ENCODE measurements at regions not wholly inside any gene's neighbourhood (a gene's known extent, or its start where the extent isn't known, plus 50 kb on each side); places are given as distances from the start of the nearest gene placed in this dataset.

- Histone ChIP-seq H3K36me3 (ENCODE audit: control insufficient read depth, insufficient read depth, low read length) (no peaks in the 10 kb centered on the region), H3K4me3 (ENCODE audit: low read depth, low read length) (no peak overlapping the region), H3K27me3 (ENCODE audit: control insufficient read depth, insufficient read depth, low read length) (no peaks in the 10 kb centered on the region)
- DNase-seq (ENCODE audit: low read depth) = no peak
- TF ChIP-seq CTCF (IDR thresholded peaks at IDR 0.05; ENCODE audit: insufficient read depth, low read length, poor library complexity, severe bottlenecking) = no peak
Measured at GRCh38 chr10:90583416-90583815, 274.4 kb downstream of the HTR7 start.

GRCh38 chr10:90587081-90587491 lies 270.8 kb downstream of the HTR7 start:
- DNase-seq (ENCODE audit: low read depth) = peak; percentile 16
- Histone ChIP-seq H3K36me3 (ENCODE audit: control insufficient read depth, insufficient read depth, low read length) (no peaks in the 10 kb centered on the region), H3K4me3 (ENCODE audit: low read depth, low read length) (no peak overlapping the region), H3K27me3 (ENCODE audit: control insufficient read depth, insufficient read depth, low read length) (no peaks in the 10 kb centered on the region)
- TF ChIP-seq CTCF (IDR thresholded peaks at IDR 0.05; ENCODE audit: insufficient read depth, low read length, poor library complexity, severe bottlenecking) = no peak

- Histone ChIP-seq H3K4me3 (ENCODE audit: low read depth, low read length) (no peak overlapping the region), H3K27me3 (ENCODE audit: control insufficient read depth, insufficient read depth, low read length) (no peaks in the 10 kb centered on the region), H3K36me3 (ENCODE audit: control insufficient read depth, insufficient read depth, low read length) (no peaks in the 10 kb centered on the region)
- no peak for TF ChIP-seq CTCF (IDR thresholded peaks at IDR 0.05; ENCODE audit: insufficient read depth, low read length, poor library complexity, severe bottlenecking)
- no peak for DNase-seq (ENCODE audit: low read depth)
Measured at GRCh38 chr10:90587561-90587960, 270.3 kb downstream of the HTR7 start.

GRCh38 chr10:90588222-90588621 lies 269.6 kb downstream of the HTR7 start:
- no peak for DNase-seq (ENCODE audit: low read depth)
- Histone ChIP-seq H3K27me3 (ENCODE audit: control insufficient read depth, insufficient read depth, low read length) (no peaks in the 10 kb centered on the region), H3K36me3 (ENCODE audit: control insufficient read depth, insufficient read depth, low read length) (no peaks in the 10 kb centered on the region), H3K4me3 (ENCODE audit: low read depth, low read length) (no peak overlapping the region)
- no peak for TF ChIP-seq CTCF (IDR thresholded peaks at IDR 0.05; ENCODE audit: insufficient read depth, low read length, poor library complexity, severe bottlenecking)

GRCh38 chr10:90589825-90590224 lies 268.0 kb downstream of the HTR7 start:
- TF ChIP-seq CTCF (IDR thresholded peaks at IDR 0.05; ENCODE audit: insufficient read depth, low read length, poor library complexity, severe bottlenecking) = no peak
- no peaks in the 10 kb centered on the region for H3K27me3 ChIP-seq (ENCODE audit: control insufficient read depth, insufficient read depth, low read length)
- no peaks in the 10 kb centered on the region for H3K36me3 ChIP-seq (ENCODE audit: control insufficient read depth, insufficient read depth, low read length)
- DNase-seq (ENCODE audit: low read depth) = no peak
- no peak overlapping the region for H3K4me3 ChIP-seq (ENCODE audit: low read depth, low read length)

- no peak for TF ChIP-seq CTCF (IDR thresholded peaks at IDR 0.05; ENCODE audit: insufficient read depth, low read length, poor library complexity, severe bottlenecking)
- Histone ChIP-seq H3K4me3 (ENCODE audit: low read depth, low read length) (no peak overlapping the region), H3K36me3 (ENCODE audit: control insufficient read depth, insufficient read depth, low read length) (no peaks in the 10 kb centered on the region), H3K27me3 (ENCODE audit: control insufficient read depth, insufficient read depth, low read length) (no peaks in the 10 kb centered on the region)
- no peak for DNase-seq (ENCODE audit: low read depth)
Measured at GRCh38 chr10:90591629-90592028, 266.2 kb downstream of the HTR7 start.

Data from kidney epithelial cell (primary cell).